A549 (cell line): ENCODE measurements at regions not wholly inside any gene's neighbourhood (a gene's known extent, or its start where the extent isn't known, plus 50 kb on each side); places are given as distances from the start of the nearest gene placed in this dataset.

Experiments
- HEYL ChIP-seq: fragments of 250-450 bp; sonication (Bioruptor Pico); IDR thresholded peaks from 2 replicates; pipeline ENCODE4 v1.8.0; 2021; ENCODE audit warnings: mild to moderate bottlenecking, moderate library complexity
- MAZ ChIP-seq: fragments of 150-350 bp; IDR thresholded peaks from 2 replicates; pipeline ENCODE4 v1.6.1; 2014; ENCODE audit warnings: antibody characterized with exemption, low read depth, low read length, borderline replicate concordance
- ZNF302 ChIP-seq: fragments of 250-450 bp; sonication (Bioruptor Pico); IDR thresholded peaks from 2 replicates; pipeline ENCODE4 v1.9.0; 2021; ENCODE audit warnings: inconsistent platforms, mild to moderate bottlenecking, moderate library complexity
- TF ChIP-seq, protein P1 (sequence below): fragments of >200 bp; sonication (Bioruptor Twin); formaldehyde crosslinking; IDR thresholded peaks from 3 replicates; pipeline ENCODE4 v1.5.1; 2016
- TF ChIP-seq, protein P2 (sequence below): fragments of 200-600 bp; sonication (generic); IDR thresholded peaks from 2 replicates; pipeline ENCODE4 v1.6.1; 2016; ENCODE audit warnings: antibody characterized with exemption, mild to moderate bottlenecking, moderate library complexity

GRCh38 chr14:70259420-70259819 is 70.7 kb upstream of the SLC8A3 start:
- TF ChIP-seq HEYL (CRISPR knock-in tag): no peak
- TF ChIP-seq, protein P1, sequence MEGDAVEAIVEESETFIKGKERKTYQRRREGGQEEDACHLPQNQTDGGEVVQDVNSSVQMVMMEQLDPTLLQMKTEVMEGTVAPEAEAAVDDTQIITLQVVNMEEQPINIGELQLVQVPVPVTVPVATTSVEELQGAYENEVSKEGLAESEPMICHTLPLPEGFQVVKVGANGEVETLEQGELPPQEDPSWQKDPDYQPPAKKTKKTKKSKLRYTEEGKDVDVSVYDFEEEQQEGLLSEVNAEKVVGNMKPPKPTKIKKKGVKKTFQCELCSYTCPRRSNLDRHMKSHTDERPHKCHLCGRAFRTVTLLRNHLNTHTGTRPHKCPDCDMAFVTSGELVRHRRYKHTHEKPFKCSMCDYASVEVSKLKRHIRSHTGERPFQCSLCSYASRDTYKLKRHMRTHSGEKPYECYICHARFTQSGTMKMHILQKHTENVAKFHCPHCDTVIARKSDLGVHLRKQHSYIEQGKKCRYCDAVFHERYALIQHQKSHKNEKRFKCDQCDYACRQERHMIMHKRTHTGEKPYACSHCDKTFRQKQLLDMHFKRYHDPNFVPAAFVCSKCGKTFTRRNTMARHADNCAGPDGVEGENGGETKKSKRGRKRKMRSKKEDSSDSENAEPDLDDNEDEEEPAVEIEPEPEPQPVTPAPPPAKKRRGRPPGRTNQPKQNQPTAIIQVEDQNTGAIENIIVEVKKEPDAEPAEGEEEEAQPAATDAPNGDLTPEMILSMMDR: no peak
- no peak for TF ChIP-seq MAZ
- no peak for TF ChIP-seq ZNF302 (CRISPR knock-in tag)
- TF ChIP-seq, protein P2, sequence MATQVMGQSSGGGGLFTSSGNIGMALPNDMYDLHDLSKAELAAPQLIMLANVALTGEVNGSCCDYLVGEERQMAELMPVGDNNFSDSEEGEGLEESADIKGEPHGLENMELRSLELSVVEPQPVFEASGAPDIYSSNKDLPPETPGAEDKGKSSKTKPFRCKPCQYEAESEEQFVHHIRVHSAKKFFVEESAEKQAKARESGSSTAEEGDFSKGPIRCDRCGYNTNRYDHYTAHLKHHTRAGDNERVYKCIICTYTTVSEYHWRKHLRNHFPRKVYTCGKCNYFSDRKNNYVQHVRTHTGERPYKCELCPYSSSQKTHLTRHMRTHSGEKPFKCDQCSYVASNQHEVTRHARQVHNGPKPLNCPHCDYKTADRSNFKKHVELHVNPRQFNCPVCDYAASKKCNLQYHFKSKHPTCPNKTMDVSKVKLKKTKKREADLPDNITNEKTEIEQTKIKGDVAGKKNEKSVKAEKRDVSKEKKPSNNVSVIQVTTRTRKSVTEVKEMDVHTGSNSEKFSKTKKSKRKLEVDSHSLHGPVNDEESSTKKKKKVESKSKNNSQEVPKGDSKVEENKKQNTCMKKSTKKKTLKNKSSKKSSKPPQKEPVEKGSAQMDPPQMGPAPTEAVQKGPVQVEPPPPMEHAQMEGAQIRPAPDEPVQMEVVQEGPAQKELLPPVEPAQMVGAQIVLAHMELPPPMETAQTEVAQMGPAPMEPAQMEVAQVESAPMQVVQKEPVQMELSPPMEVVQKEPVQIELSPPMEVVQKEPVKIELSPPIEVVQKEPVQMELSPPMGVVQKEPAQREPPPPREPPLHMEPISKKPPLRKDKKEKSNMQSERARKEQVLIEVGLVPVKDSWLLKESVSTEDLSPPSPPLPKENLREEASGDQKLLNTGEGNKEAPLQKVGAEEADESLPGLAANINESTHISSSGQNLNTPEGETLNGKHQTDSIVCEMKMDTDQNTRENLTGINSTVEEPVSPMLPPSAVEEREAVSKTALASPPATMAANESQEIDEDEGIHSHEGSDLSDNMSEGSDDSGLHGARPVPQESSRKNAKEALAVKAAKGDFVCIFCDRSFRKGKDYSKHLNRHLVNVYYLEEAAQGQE: no peak
